ENCODE measurements at regions not wholly inside any gene's neighbourhood (a gene's known extent, or its start where the extent isn't known, plus 50 kb on each side); places are given as distances from the start of the nearest gene placed in this dataset.

- TF ChIP-seq POLR2A (IDR thresholded peaks at IDR 0.05) (no peak), CTCF (IDR thresholded peaks at IDR 0.05) (no peak)
Observed at GRCh38 chr12:115325858-115326257, 641.9 kb upstream of the TBX3 start.

All from thyroid gland (tissue), 4 donors.